Testis (tissue), 2 donors: ENCODE measurements at regions not wholly inside any gene's neighbourhood (a gene's known extent, or its start where the extent isn't known, plus 50 kb on each side); places are given as distances from the start of the nearest gene placed in this dataset.

Source experiments
- POLR2A ChIP-seq: fragments of 450-650 bp; IDR thresholded peaks from one replicate; pipeline ENCODE4 v1.6.1; 2017; ENCODE audit warnings: antibody characterized with exemption, mild to moderate bottlenecking, moderate library complexity
- TF ChIP-seq, protein P1 (sequence below), 3 experiments: fragments of 450-650 bp in 2 of 3; fragments of 200-600 bp in 1 of 3; sonication (generic) in 1 of 3; IDR thresholded peaks; one replicate each; pipeline ENCODE4 v1.5.1; 2016 to 2019; ENCODE audit warnings: antibody characterized with exemption in 3 of 3, mild to moderate bottlenecking in 2 of 3, moderate library complexity in 1 of 3

DNA sequence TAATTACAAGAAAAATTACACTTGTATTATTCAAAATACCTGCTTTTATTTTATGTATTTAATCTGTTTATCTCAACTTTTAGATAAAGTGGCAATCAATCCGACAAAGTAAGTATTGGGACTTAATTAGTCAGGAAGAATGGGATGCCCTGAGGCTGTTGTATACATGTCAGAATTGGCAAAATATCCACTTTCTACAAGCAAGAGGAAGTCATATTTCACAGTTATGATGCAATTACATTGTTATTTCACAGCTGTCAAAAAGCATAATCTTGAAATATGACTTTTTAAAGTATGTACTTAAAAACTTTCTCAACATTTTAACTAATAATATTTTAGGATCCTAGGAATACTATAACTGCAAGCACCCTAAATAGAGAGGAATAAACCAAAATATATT is 357.1 kb upstream of the MGAT4C start:
- TF ChIP-seq, protein P1, sequence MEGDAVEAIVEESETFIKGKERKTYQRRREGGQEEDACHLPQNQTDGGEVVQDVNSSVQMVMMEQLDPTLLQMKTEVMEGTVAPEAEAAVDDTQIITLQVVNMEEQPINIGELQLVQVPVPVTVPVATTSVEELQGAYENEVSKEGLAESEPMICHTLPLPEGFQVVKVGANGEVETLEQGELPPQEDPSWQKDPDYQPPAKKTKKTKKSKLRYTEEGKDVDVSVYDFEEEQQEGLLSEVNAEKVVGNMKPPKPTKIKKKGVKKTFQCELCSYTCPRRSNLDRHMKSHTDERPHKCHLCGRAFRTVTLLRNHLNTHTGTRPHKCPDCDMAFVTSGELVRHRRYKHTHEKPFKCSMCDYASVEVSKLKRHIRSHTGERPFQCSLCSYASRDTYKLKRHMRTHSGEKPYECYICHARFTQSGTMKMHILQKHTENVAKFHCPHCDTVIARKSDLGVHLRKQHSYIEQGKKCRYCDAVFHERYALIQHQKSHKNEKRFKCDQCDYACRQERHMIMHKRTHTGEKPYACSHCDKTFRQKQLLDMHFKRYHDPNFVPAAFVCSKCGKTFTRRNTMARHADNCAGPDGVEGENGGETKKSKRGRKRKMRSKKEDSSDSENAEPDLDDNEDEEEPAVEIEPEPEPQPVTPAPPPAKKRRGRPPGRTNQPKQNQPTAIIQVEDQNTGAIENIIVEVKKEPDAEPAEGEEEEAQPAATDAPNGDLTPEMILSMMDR (IDR thresholded peaks at IDR 0.05): no peak
- TF ChIP-seq POLR2A: no peak
